Osteoblast (primary cell): ENCODE measurements at regions not wholly inside any gene's neighbourhood (a gene's known extent, or its start where the extent isn't known, plus 50 kb on each side); places are given as distances from the start of the nearest gene placed in this dataset.

Source experiments
- DNase-seq: peaks from one replicate; pipeline ENCODE4 v3.0.0; 2011; ENCODE audit warnings: low spot score, mixed read lengths; ENCODE audit not compliant: insufficient read length; ENCODE audit errors: missing footprints
- H2AFZ ChIP-seq: 2 replicates; pipeline ENCODE4 v1.6.0; 2011; ENCODE audit warnings: mild to moderate bottlenecking, low read length
- H3K27ac ChIP-seq: 2 replicates; pipeline ENCODE4 v1.5.1; 2011; ENCODE audit warnings: mild to moderate bottlenecking, low read depth, low read length, moderate library complexity
- H3K27me3 ChIP-seq: 2 replicates; pipeline ENCODE4 v1.6.0; 2012; ENCODE audit warnings: mild to moderate bottlenecking, control low read depth, inconsistent platforms, low read length, moderate library complexity; ENCODE audit not compliant: insufficient read depth
- H3K36me3 ChIP-seq: 2 replicates; pipeline ENCODE4 v1.5.1; 2011; ENCODE audit warnings: mild to moderate bottlenecking, low read length, control low read depth, moderate library complexity; ENCODE audit not compliant: insufficient read depth
- H3K4me1 ChIP-seq: 2 replicates; pipeline ENCODE4 v1.5.1; 2011; ENCODE audit warnings: mild to moderate bottlenecking, low read length, control low read depth, moderate library complexity; ENCODE audit not compliant: insufficient read depth
- H3K4me2 ChIP-seq: 2 replicates; pipeline ENCODE4 v1.6.0; 2011; ENCODE audit warnings: mild to moderate bottlenecking, low read length; ENCODE audit not compliant: insufficient read depth
- H3K4me3 ChIP-seq: fragments of 200-600 bp; sonication (generic); 3 replicates; pipeline ENCODE4 v1.5.1; 2012; ENCODE audit warnings: mild to moderate bottlenecking, low read length, inconsistent platforms; ENCODE audit not compliant: insufficient read depth
- H3K79me2 ChIP-seq: 2 replicates; pipeline ENCODE4 v1.6.0; 2012; ENCODE audit warnings: mild to moderate bottlenecking, low read length, control low read depth, inconsistent platforms; ENCODE audit not compliant: insufficient read depth
- H3K9me3 ChIP-seq: 2 replicates; pipeline ENCODE4 v1.5.1; 2011; ENCODE audit warnings: low read depth, low read length, control low read depth
- H4K20me1 ChIP-seq: 2 replicates; pipeline ENCODE4 v1.6.0; 2012; ENCODE audit warnings: mild to moderate bottlenecking, low read length, control low read depth; ENCODE audit not compliant: insufficient read depth
- CTCF ChIP-seq: IDR thresholded peaks from 2 replicates; pipeline ENCODE4 v1.5.1; 2011; ENCODE audit warnings: mild to moderate bottlenecking, low read depth, low read length, moderate library complexity; ENCODE audit errors: extremely low read depth

- no peak overlapping the region for H2AFZ ChIP-seq
- H4K20me1 ChIP-seq: no peaks in the 10 kb centered on the region
- H3K4me1 ChIP-seq: no peaks in the 10 kb centered on the region
- H3K36me3 ChIP-seq: no peaks in the 10 kb centered on the region
- no peaks in the 10 kb centered on the region for H3K27me3 ChIP-seq
- DNase-seq: no peak
- no peak overlapping the region for H3K4me2 ChIP-seq
- TF ChIP-seq CTCF: no peak
- no peak overlapping the region for H3K27ac ChIP-seq
- no peaks in the 10 kb centered on the region for H3K9me3 ChIP-seq
- H3K79me2 ChIP-seq: no peaks in the 10 kb centered on the region
- H3K4me3 ChIP-seq: no peak overlapping the region
Observed at GRCh38 chr9:2928411-2928810, 84.5 kb upstream of the PUM3 start.

GRCh38 chr9:2925016-2925415 is 81.1 kb upstream of the PUM3 start:
- H3K36me3 ChIP-seq: no peaks in the 10 kb centered on the region
- no peak overlapping the region for H3K27ac ChIP-seq
- H3K4me3 ChIP-seq: no peak overlapping the region
- no peak for DNase-seq
- no peak overlapping the region for H2AFZ ChIP-seq
- H3K27me3 ChIP-seq: no peaks in the 10 kb centered on the region
- H3K4me2 ChIP-seq: no peak overlapping the region
- no peaks in the 10 kb centered on the region for H4K20me1 ChIP-seq
- no peak for TF ChIP-seq CTCF
- H3K79me2 ChIP-seq: no peaks in the 10 kb centered on the region
- H3K4me1 ChIP-seq: no peaks in the 10 kb centered on the region
- no peaks in the 10 kb centered on the region for H3K9me3 ChIP-seq

GRCh38 chr9:2924380-2924768 is 80.5 kb upstream of the PUM3 start:
- no peaks in the 10 kb centered on the region for H3K4me1 ChIP-seq
- DNase-seq: no peak
- H3K79me2 ChIP-seq: no peaks in the 10 kb centered on the region
- H3K9me3 ChIP-seq: no peaks in the 10 kb centered on the region
- no peak overlapping the region for H3K4me3 ChIP-seq
- no peak for TF ChIP-seq CTCF
- H4K20me1 ChIP-seq: no peaks in the 10 kb centered on the region
- no peak overlapping the region for H3K27ac ChIP-seq
- H3K27me3 ChIP-seq: no peaks in the 10 kb centered on the region
- no peak overlapping the region for H3K4me2 ChIP-seq
- H2AFZ ChIP-seq: no peak overlapping the region
- H3K36me3 ChIP-seq: no peaks in the 10 kb centered on the region

GRCh38 chr9:2923766-2924379 is 80.0 kb upstream of the PUM3 start:
- no peaks in the 10 kb centered on the region for H4K20me1 ChIP-seq
- no peak for TF ChIP-seq CTCF

More at GRCh38 chr9:2923766-2924379, 80.0 kb upstream of the PUM3 start:
- no peak for DNase-seq
- no peaks in the 10 kb centered on the region for H3K9me3 ChIP-seq
- no peak overlapping the region for H2AFZ ChIP-seq
- H3K4me1 ChIP-seq: no peaks in the 10 kb centered on the region
- H3K4me3 ChIP-seq: no peak overlapping the region
- no peak overlapping the region for H3K4me2 ChIP-seq
- H3K27me3 ChIP-seq: no peaks in the 10 kb centered on the region
- no peaks in the 10 kb centered on the region for H3K36me3 ChIP-seq
- no peaks in the 10 kb centered on the region for H3K79me2 ChIP-seq
- no peak overlapping the region for H3K27ac ChIP-seq
